WTC11 (cell line): ENCODE measurements at regions not wholly inside any gene's neighbourhood (a gene's known extent, or its start where the extent isn't known, plus 50 kb on each side); places are given as distances from the start of the nearest gene placed in this dataset.

Experiments used
- ATAC-seq: fragments of 200-7000 bp; cut with Tn5 transposase; 2 replicates; pipeline ENCODE4 v1.10.0; 2021; ENCODE audit warnings: mild to moderate bottlenecking, moderate library complexity
- CTCF ChIA-PET: fragments of 300-600 bp; sonication (Branson Sonifier 250); formaldehyde crosslinking; loops from one replicate; lab custom pipeline; 2021; ENCODE audit warnings: antibody characterized with exemption; lab: Charles Lee
- POLR2A ChIA-PET: fragments of 350-600 bp; sonication (Branson Sonifier 250); formaldehyde crosslinking; loops from one replicate; lab custom pipeline; 2021; ENCODE audit warnings: antibody characterized with exemption; lab: Charles Lee
- DNase-seq: peaks from one replicate; pipeline ENCODE4 v3.0.0; 2021; ENCODE audit warnings: low spot score
- H3K27ac Mint-ChIP-seq: 2 replicates; pipeline ENCODE4 v1.8.0; 2021; ENCODE audit warnings: mixed read lengths
- H3K27me3 Mint-ChIP-seq: 2 replicates; pipeline ENCODE4 v1.8.0; 2021; ENCODE audit warnings: low read depth, mild to moderate bottlenecking, moderate library complexity, mixed read lengths
- H3K36me3 Mint-ChIP-seq: 2 replicates; pipeline ENCODE4 v1.8.0; 2021; ENCODE audit warnings: mixed read lengths
- H3K4me1 Mint-ChIP-seq: 2 replicates; pipeline ENCODE4 v1.8.0; 2022; ENCODE audit warnings: mixed read lengths
- H3K4me3 Mint-ChIP-seq: 2 replicates; pipeline ENCODE4 v1.8.0; 2021; ENCODE audit warnings: mild to moderate bottlenecking, moderate library complexity, mixed read lengths
- H3K9me3 Mint-ChIP-seq: 2 replicates; pipeline ENCODE4 v1.8.0; 2021; ENCODE audit warnings: mixed read lengths
- ATF1 ChIP-seq: sonication (generic); formaldehyde crosslinking; IDR thresholded peaks from 2 replicates; pipeline ENCODE4 v1.8.1; 2023; ENCODE audit warnings: mild to moderate bottlenecking, moderate library complexity, missing genetic modification reagents
- CREB1 ChIP-seq: sonication (generic); formaldehyde crosslinking; IDR thresholded peaks from 2 replicates; pipeline ENCODE4 v1.8.0; 2023; ENCODE audit warnings: mild to moderate bottlenecking, missing genetic modification reagents
- FOXJ3 ChIP-seq: sonication (generic); formaldehyde crosslinking; IDR thresholded peaks from 2 replicates; pipeline ENCODE4 v1.9.0; 2021; ENCODE audit warnings: missing genetic modification reagents, mild to moderate bottlenecking, borderline replicate concordance
- FOXP1 ChIP-seq: sonication (generic); formaldehyde crosslinking; IDR thresholded peaks from 2 replicates; pipeline ENCODE4 v1.8.0; 2022; ENCODE audit warnings: missing genetic modification reagents, mild to moderate bottlenecking, moderate library complexity, borderline replicate concordance
- JUN ChIP-seq: sonication (generic); formaldehyde crosslinking; IDR thresholded peaks from 2 replicates; pipeline ENCODE4 v1.8.0; 2023; ENCODE audit warnings: mild to moderate bottlenecking, missing genetic modification reagents
- NFATC4 ChIP-seq: fragments of 250-450 bp; sonication (Bioruptor Pico); IDR thresholded peaks from 2 replicates; pipeline ENCODE4 v1.9.0; 2021; ENCODE audit warnings: mild to moderate bottlenecking
- TEAD4 ChIP-seq: sonication (generic); formaldehyde crosslinking; IDR thresholded peaks from 2 replicates; pipeline ENCODE4 v1.8.0; 2022; ENCODE audit warnings: mild to moderate bottlenecking, missing genetic modification reagents
- TF ChIP-seq, protein P1 (sequence below): sonication (generic); formaldehyde crosslinking; IDR thresholded peaks from 2 replicates; pipeline ENCODE4 v1.8.1; 2023; ENCODE audit warnings: mild to moderate bottlenecking, missing genetic modification reagents, borderline replicate concordance
- TF ChIP-seq, protein P2 (sequence below): sonication (generic); formaldehyde crosslinking; conservative IDR thresholded peaks from 2 replicates; pipeline ENCODE4 v1.8.1; 2022; ENCODE audit warnings: mild to moderate bottlenecking, missing genetic modification reagents
- TF ChIP-seq, protein P3 (sequence below): sonication (generic); formaldehyde crosslinking; IDR thresholded peaks from 2 replicates; pipeline ENCODE4 v1.8.1; 2022; ENCODE audit warnings: mild to moderate bottlenecking, moderate library complexity, missing genetic modification reagents
- TF ChIP-seq, protein P4 (sequence below): sonication (generic); formaldehyde crosslinking; IDR thresholded peaks from 2 replicates; pipeline ENCODE4 v1.8.1; 2022; ENCODE audit warnings: low read depth, missing genetic modification reagents, borderline replicate concordance
- TF ChIP-seq, protein P5 (sequence below): sonication (generic); formaldehyde crosslinking; IDR thresholded peaks from 2 replicates; pipeline ENCODE4 v1.8.1; 2022; ENCODE audit warnings: missing genetic modification reagents, borderline replicate concordance
- TF ChIP-seq, protein P6 (sequence below): fragments of 250-450 bp; sonication (Bioruptor Pico); IDR thresholded peaks from 2 replicates; pipeline ENCODE4 v1.8.0; 2021; ENCODE audit warnings: mild to moderate bottlenecking

DNA sequence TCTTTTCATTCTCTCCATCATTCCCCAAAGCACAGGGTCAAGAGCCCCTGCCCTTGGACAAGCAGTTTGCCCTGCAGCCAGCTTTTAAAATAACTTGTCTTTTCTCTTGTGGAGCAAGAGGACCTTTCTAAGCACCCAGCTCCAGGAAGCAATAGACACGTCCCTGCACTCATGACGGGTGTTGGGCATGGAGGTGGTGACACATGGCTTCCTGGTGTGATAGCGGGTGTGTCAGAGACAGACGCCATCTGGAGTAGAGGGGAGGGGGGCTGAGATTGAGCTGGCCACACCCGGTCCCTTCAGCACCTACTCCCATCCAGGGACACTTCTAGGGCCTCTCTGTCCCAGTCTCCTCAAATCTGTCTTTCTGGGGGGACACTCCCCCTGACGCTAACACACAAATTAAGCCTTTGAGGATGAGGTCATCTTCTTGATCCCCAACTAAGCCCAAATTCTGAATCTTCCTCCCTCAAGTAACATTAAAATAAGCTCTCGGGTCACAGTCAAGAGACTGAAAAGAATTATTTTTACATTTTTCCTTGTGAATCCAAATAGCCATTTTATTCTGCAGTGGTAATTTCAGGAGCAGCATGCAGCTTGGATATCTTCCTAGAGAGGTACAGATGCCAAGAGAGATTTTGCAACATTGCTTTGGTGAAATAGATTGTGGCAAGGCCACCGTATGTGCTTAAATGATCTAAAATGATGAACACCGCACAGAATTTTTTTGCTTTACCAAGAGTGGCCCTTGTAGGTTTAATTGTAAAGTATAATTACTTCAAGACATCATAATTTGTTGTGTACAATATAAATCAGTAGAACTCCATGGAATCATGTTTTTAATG is 216.6 kb upstream of the IRX3 start:
- ATAC-seq, result no peak
- H3K27ac Mint-ChIP-seq, result no peak overlapping the region
- H3K9me3 Mint-ChIP-seq, result peaks cover 7% of the 10 kb centered on the region
- H3K27me3 Mint-ChIP-seq, result no peaks in the 10 kb centered on the region
- CTCF ChIA-PET, result interaction anchor here (1.0 kb wide), 1 partner anchor 532 kb away, joined by 3 read pairs; no protein-coding TSS in a partner anchor
- no peak for DNase-seq
- peaks cover 3% of the 10 kb centered on the region; the same call in 1 of the 2 replicates for H3K36me3 Mint-ChIP-seq
- H3K4me1 Mint-ChIP-seq, result peaks cover 50% of the 10 kb centered on the region
- TF ChIP-seq, protein P1, sequence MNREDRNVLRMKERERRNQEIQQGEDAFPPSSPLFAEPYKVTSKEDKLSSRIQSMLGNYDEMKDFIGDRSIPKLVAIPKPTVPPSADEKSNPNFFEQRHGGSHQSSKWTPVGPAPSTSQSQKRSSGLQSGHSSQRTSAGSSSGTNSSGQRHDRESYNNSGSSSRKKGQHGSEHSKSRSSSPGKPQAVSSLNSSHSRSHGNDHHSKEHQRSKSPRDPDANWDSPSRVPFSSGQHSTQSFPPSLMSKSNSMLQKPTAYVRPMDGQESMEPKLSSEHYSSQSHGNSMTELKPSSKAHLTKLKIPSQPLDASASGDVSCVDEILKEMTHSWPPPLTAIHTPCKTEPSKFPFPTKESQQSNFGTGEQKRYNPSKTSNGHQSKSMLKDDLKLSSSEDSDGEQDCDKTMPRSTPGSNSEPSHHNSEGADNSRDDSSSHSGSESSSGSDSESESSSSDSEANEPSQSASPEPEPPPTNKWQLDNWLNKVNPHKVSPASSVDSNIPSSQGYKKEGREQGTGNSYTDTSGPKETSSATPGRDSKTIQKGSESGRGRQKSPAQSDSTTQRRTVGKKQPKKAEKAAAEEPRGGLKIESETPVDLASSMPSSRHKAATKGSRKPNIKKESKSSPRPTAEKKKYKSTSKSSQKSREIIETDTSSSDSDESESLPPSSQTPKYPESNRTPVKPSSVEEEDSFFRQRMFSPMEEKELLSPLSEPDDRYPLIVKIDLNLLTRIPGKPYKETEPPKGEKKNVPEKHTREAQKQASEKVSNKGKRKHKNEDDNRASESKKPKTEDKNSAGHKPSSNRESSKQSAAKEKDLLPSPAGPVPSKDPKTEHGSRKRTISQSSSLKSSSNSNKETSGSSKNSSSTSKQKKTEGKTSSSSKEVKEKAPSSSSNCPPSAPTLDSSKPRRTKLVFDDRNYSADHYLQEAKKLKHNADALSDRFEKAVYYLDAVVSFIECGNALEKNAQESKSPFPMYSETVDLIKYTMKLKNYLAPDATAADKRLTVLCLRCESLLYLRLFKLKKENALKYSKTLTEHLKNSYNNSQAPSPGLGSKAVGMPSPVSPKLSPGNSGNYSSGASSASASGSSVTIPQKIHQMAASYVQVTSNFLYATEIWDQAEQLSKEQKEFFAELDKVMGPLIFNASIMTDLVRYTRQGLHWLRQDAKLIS (CRISPR knock-in tag), result no peak
- TF ChIP-seq JUN (no peak), ATF1 (CRISPR knock-in tag) (no peak), NFATC4 (no peak), CREB1 (no peak)
- TF ChIP-seq, protein P2, sequence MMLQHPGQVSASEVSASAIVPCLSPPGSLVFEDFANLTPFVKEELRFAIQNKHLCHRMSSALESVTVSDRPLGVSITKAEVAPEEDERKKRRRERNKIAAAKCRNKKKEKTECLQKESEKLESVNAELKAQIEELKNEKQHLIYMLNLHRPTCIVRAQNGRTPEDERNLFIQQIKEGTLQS (CRISPR knock-in tag), result no peak
- TF ChIP-seq, protein P3, sequence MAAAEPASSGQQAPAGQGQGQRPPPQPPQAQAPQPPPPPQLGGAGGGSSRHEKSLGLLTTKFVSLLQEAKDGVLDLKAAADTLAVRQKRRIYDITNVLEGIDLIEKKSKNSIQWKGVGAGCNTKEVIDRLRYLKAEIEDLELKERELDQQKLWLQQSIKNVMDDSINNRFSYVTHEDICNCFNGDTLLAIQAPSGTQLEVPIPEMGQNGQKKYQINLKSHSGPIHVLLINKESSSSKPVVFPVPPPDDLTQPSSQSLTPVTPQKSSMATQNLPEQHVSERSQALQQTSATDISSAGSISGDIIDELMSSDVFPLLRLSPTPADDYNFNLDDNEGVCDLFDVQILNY (CRISPR knock-in tag), result no peak
- TF ChIP-seq, protein P4, sequence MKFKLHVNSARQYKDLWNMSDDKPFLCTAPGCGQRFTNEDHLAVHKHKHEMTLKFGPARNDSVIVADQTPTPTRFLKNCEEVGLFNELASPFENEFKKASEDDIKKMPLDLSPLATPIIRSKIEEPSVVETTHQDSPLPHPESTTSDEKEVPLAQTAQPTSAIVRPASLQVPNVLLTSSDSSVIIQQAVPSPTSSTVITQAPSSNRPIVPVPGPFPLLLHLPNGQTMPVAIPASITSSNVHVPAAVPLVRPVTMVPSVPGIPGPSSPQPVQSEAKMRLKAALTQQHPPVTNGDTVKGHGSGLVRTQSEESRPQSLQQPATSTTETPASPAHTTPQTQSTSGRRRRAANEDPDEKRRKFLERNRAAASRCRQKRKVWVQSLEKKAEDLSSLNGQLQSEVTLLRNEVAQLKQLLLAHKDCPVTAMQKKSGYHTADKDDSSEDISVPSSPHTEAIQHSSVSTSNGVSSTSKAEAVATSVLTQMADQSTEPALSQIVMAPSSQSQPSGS (CRISPR knock-in tag), result no peak
- H3K4me3 Mint-ChIP-seq, result no peak overlapping the region
- POLR2A ChIA-PET, result interaction anchor here (0.7 kb wide), 1 partner anchor 614 kb away, joined by 6 read pairs; no protein-coding TSS in a partner anchor

DNA sequence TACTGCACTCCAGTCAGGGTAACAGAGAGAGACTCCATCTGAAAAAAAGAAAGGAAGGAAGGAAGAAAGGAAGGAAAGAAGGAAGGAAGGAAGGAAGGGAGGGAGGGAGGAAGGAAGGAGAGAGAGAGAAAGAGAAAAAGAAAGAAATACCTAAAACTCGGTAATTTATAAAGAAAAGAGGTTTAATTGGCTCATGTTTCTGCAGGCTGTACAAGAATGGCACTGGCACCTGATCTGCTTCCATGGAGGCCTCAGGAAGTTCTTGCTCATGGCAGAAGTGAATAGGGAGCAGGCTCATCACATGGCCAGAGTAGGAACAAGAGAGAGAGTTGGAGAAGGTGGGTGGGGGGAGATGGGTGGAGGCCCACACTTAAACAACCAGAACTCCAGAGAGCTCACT is 215.2 kb upstream of the IRX3 start:
- peaks cover 38% of the 10 kb centered on the region for H3K4me1 Mint-ChIP-seq
- POLR2A ChIA-PET, result no interaction called here
- H3K9me3 Mint-ChIP-seq, result peaks cover 19% of the 10 kb centered on the region
- peaks cover 14% of the 10 kb centered on the region; the same call in 1 of the 2 replicates for H3K36me3 Mint-ChIP-seq
- no peaks in the 10 kb centered on the region for H3K27me3 Mint-ChIP-seq
- ATAC-seq, result no peak
- DNase-seq, result no peak
- H3K4me3 Mint-ChIP-seq, result no peak overlapping the region
- TF ChIP-seq TEAD4 (CRISPR knock-in tag) (no peak), FOXJ3 (CRISPR knock-in tag) (no peak)
- TF ChIP-seq, protein P5, sequence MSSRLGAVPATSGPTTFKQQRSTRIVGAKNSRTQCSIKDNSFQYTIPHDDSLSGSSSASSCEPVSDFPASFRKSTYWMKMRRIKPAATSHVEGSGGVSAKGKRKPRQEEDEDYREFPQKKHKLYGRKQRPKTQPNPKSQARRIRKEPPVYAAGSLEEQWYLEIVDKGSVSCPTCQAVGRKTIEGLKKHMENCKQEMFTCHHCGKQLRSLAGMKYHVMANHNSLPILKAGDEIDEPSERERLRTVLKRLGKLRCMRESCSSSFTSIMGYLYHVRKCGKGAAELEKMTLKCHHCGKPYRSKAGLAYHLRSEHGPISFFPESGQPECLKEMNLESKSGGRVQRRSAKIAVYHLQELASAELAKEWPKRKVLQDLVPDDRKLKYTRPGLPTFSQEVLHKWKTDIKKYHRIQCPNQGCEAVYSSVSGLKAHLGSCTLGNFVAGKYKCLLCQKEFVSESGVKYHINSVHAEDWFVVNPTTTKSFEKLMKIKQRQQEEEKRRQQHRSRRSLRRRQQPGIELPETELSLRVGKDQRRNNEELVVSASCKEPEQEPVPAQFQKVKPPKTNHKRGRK, result peak; percentile 92; the same call in 1 of the 2 replicates
- TF ChIP-seq, all 79 proteins: peak for 1
- CTCF ChIA-PET, result no interaction called here
- H3K27ac Mint-ChIP-seq, result no peak overlapping the region

DNA sequence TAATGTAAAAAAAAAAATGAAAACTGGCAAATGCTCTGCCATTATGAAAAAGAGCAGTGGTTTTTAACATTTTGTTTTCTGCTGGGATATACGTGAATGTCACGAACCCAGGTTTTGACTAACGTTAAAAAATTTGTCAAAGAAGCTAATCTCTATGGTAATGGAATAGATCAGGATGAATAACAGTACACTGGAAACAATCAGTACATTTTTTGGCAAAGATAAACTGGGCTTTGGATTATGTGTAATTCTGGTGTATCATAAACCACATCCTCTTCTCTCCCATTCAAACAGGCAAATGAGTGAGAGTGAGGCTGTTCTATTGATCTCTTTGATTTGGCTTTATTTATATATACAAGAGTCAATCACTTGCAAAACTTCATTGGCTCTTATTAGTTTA is 207.0 kb upstream of the IRX3 start:
- Mint-ChIP-seq H3K27ac (no peak overlapping the region), H3K4me1 (0 out of 2 replicates have a peak, but pooled peaks cover 3% of the 10 kb centered on the region), H3K36me3 (peaks cover 14% of the 10 kb centered on the region; the same call in 1 of the 2 replicates)
- POLR2A ChIA-PET, result no interaction called here
- no peak for TF ChIP-seq FOXP1 (CRISPR knock-in tag)
- TF ChIP-seq, protein P6, sequence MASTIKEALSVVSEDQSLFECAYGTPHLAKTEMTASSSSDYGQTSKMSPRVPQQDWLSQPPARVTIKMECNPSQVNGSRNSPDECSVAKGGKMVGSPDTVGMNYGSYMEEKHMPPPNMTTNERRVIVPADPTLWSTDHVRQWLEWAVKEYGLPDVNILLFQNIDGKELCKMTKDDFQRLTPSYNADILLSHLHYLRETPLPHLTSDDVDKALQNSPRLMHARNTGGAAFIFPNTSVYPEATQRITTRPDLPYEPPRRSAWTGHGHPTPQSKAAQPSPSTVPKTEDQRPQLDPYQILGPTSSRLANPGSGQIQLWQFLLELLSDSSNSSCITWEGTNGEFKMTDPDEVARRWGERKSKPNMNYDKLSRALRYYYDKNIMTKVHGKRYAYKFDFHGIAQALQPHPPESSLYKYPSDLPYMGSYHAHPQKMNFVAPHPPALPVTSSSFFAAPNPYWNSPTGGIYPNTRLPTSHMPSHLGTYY, result no peak
- TF ChIP-seq, all 79 proteins: peak for 0
- peaks cover 15% of the 10 kb centered on the region for H3K9me3 Mint-ChIP-seq
- DNase-seq, result no peak
- no peaks in the 10 kb centered on the region for H3K27me3 Mint-ChIP-seq
- ATAC-seq, result no peak
- CTCF ChIA-PET, result no interaction called here
- H3K4me3 Mint-ChIP-seq, result no peak overlapping the region
